ENCODE measurements at regions not wholly inside any gene's neighbourhood (a gene's known extent, or its start where the extent isn't known, plus 50 kb on each side); places are given as distances from the start of the nearest gene placed in this dataset.

DNA sequence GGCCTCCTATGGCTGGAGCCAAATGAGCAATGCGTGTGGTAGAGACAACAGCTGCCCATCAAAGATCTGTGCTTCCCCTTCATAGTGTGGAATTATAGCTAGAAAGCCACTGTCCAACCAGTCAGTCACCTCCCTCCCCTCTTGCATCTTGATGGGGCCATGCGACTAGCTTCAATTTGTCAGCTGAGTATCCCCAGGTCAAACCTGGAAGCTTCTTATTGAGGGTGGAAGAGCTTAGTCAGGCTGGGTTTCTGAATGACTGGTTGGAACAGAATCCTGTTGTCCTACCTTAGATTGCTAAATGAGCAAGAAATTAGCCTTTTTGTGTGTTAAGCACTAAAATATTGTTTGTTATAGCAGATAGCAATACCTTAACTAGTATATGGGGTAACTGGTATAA is 625.4 kb downstream of the PTPRC start:
- H3F3A ChIP-seq (ENCODE audit: insufficient read depth), result no peaks in the 10 kb centered on the region
- no peaks in the 10 kb centered on the region for H3K9me2 ChIP-seq (replicated peaks; ENCODE audit: insufficient read depth, low read length)
- H2AFZ ChIP-seq (ENCODE audit: low read depth, low read length, severe bottlenecking), result no peak overlapping the region
- H3K9ac ChIP-seq (ENCODE audit: low read length), result no peak overlapping the region
- no peaks in the 10 kb centered on the region for H3K79me2 ChIP-seq (ENCODE audit: insufficient read depth, low read length)
- H3K27ac ChIP-seq (ENCODE audit: low read depth, low read length), result no peak overlapping the region
- TF ChIP-seq, protein P1, sequence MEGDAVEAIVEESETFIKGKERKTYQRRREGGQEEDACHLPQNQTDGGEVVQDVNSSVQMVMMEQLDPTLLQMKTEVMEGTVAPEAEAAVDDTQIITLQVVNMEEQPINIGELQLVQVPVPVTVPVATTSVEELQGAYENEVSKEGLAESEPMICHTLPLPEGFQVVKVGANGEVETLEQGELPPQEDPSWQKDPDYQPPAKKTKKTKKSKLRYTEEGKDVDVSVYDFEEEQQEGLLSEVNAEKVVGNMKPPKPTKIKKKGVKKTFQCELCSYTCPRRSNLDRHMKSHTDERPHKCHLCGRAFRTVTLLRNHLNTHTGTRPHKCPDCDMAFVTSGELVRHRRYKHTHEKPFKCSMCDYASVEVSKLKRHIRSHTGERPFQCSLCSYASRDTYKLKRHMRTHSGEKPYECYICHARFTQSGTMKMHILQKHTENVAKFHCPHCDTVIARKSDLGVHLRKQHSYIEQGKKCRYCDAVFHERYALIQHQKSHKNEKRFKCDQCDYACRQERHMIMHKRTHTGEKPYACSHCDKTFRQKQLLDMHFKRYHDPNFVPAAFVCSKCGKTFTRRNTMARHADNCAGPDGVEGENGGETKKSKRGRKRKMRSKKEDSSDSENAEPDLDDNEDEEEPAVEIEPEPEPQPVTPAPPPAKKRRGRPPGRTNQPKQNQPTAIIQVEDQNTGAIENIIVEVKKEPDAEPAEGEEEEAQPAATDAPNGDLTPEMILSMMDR (IDR thresholded peaks at IDR 0.05; ENCODE audit: insufficient read depth, low read length, poor library complexity, severe bottlenecking), result no peak
- TF ChIP-seq EZH2phosphoT487 (conservative IDR thresholded peaks at IDR 0.05; ENCODE audit: low read length), result no peak
- no peaks in the 10 kb centered on the region for H4K20me1 ChIP-seq (ENCODE audit: low read depth, low read length)
- no peak overlapping the region for H3K4me3 ChIP-seq (ENCODE audit: insufficient read depth, low read length, poor library complexity, severe bottlenecking)
- no peaks in the 10 kb centered on the region for H3K9me3 ChIP-seq (ENCODE audit: insufficient read depth, low read length)
- no peak overlapping the region for H3K4me2 ChIP-seq (ENCODE audit: low read depth, low read length, poor library complexity, severe bottlenecking)
- no peaks in the 10 kb centered on the region for H3K36me3 ChIP-seq (ENCODE audit: low read length)
- H3K27me3 ChIP-seq (ENCODE audit: low read length), result no peaks in the 10 kb centered on the region

- H2AFZ ChIP-seq (ENCODE audit: low read depth, low read length, severe bottlenecking), result no peak overlapping the region
- H3K27me3 ChIP-seq (ENCODE audit: low read length), result no peaks in the 10 kb centered on the region
- TF ChIP-seq EZH2phosphoT487 (conservative IDR thresholded peaks at IDR 0.05; ENCODE audit: low read length), result no peak
- TF ChIP-seq, protein P1 (IDR thresholded peaks at IDR 0.05; ENCODE audit: insufficient read depth, low read length, poor library complexity, severe bottlenecking), result no peak
Observed at GRCh38 chr1:199264911-199265310, 626.1 kb downstream of the PTPRC start.

GRCh38 chr1:199265319-199265718 is 626.5 kb downstream of the PTPRC start:
- Histone ChIP-seq H3K79me2 (ENCODE audit: insufficient read depth, low read length) (no peaks in the 10 kb centered on the region), H3K4me3 (ENCODE audit: insufficient read depth, low read length, poor library complexity, severe bottlenecking) (no peak overlapping the region), H3F3A (ENCODE audit: insufficient read depth) (no peaks in the 10 kb centered on the region), H3K4me2 (ENCODE audit: low read depth, low read length, poor library complexity, severe bottlenecking) (no peak overlapping the region), H3K27me3 (ENCODE audit: low read length) (no peaks in the 10 kb centered on the region), H3K9me2 (replicated peaks; ENCODE audit: insufficient read depth, low read length) (no peaks in the 10 kb centered on the region), H3K9ac (ENCODE audit: low read length) (no peak overlapping the region), H2AFZ (ENCODE audit: low read depth, low read length, severe bottlenecking) (no peak overlapping the region), H4K20me1 (ENCODE audit: low read depth, low read length) (no peaks in the 10 kb centered on the region), H3K27ac (ENCODE audit: low read depth, low read length) (no peak overlapping the region), H3K9me3 (ENCODE audit: insufficient read depth, low read length) (no peaks in the 10 kb centered on the region), H3K36me3 (ENCODE audit: low read length) (no peaks in the 10 kb centered on the region)
- TF ChIP-seq, protein P1 (IDR thresholded peaks at IDR 0.05; ENCODE audit: insufficient read depth, low read length, poor library complexity, severe bottlenecking), result no peak
- TF ChIP-seq EZH2phosphoT487 (conservative IDR thresholded peaks at IDR 0.05; ENCODE audit: low read length), result no peak

More at GRCh38 chr1:199264911-199265310, 626.1 kb downstream of the PTPRC start:
- no peaks in the 10 kb centered on the region for H3K79me2 ChIP-seq (ENCODE audit: insufficient read depth, low read length)
- no peaks in the 10 kb centered on the region for H4K20me1 ChIP-seq (ENCODE audit: low read depth, low read length)
- H3K4me3 ChIP-seq (ENCODE audit: insufficient read depth, low read length, poor library complexity, severe bottlenecking), result no peak overlapping the region
- no peaks in the 10 kb centered on the region for H3K9me3 ChIP-seq (ENCODE audit: insufficient read depth, low read length)
- H3F3A ChIP-seq (ENCODE audit: insufficient read depth), result no peaks in the 10 kb centered on the region
- H3K27ac ChIP-seq (ENCODE audit: low read depth, low read length), result no peak overlapping the region
- H3K4me2 ChIP-seq (ENCODE audit: low read depth, low read length, poor library complexity, severe bottlenecking), result no peak overlapping the region
- no peaks in the 10 kb centered on the region for H3K9me2 ChIP-seq (replicated peaks; ENCODE audit: insufficient read depth, low read length)
- no peak overlapping the region for H3K9ac ChIP-seq (ENCODE audit: low read length)
- no peaks in the 10 kb centered on the region for H3K36me3 ChIP-seq (ENCODE audit: low read length)
